ENCODE measurements at regions not wholly inside any gene's neighbourhood (a gene's known extent, or its start where the extent isn't known, plus 50 kb on each side); places are given as distances from the start of the nearest gene placed in this dataset.
A peak's percentile ranks its signal among the peaks of the same experiment; 100 is the strongest.

- H3K18ac ChIP-seq (ENCODE audit: low read depth in 1 of 2, low read length in 2 of 2): no peak overlapping the region
- no peak overlapping the region for H3K4ac ChIP-seq (ENCODE audit: low read depth in 1 of 2, low read length in 2 of 2)
- no peak overlapping the region for H4K91ac ChIP-seq (ENCODE audit: low read length)
- peaks cover 5% of the 10 kb centered on the region for H3K4me1 ChIP-seq (ENCODE audit: control insufficient read depth, insufficient read depth, low read depth, low read length)
- 52% methylated on average over 4 of the region's 4 CpGs for WGBS
- H3K27ac ChIP-seq (ENCODE audit: low read length, poor library complexity, severe bottlenecking): no peak overlapping the region
- no peak overlapping the region for H3K14ac ChIP-seq (ENCODE audit: low read length in 2 of 2)
- no peak overlapping the region for H3K23ac ChIP-seq (ENCODE audit: low read length in 2 of 2)
- H3K36me3 ChIP-seq (ENCODE audit: control insufficient read depth in 1 of 2, insufficient read depth in 2 of 2, low read depth in 1 of 2, low read length in 2 of 2): no peaks in the 10 kb centered on the region
- H2AFZ ChIP-seq (ENCODE audit: low read depth, low read length): no peak overlapping the region
- H2BK12ac ChIP-seq (ENCODE audit: low read length in 2 of 2): no peak overlapping the region
- H3K4me2 ChIP-seq (ENCODE audit: low read length, poor library complexity, severe bottlenecking): no peak overlapping the region
- no peak overlapping the region for H3K9ac ChIP-seq (ENCODE audit: low read length)
- no peaks in the 10 kb centered on the region for H3K79me1 ChIP-seq (replicated peaks; ENCODE audit: low read length, poor library complexity, severe bottlenecking)
- no peak overlapping the region for H2BK120ac ChIP-seq (ENCODE audit: low read depth, low read length)
- no peak overlapping the region for H3K4me3 ChIP-seq (ENCODE audit: insufficient read depth in 1 of 2, low read depth in 1 of 2, low read length in 2 of 2)
- H2BK15ac ChIP-seq (ENCODE audit: low read depth, poor library complexity, severe bottlenecking): no peak overlapping the region
- H3K27me3 ChIP-seq (ENCODE audit: control insufficient read depth in 1 of 2, insufficient read depth in 1 of 2, low read length in 2 of 2): no peaks in the 10 kb centered on the region
- H2BK5ac ChIP-seq (ENCODE audit: low read depth, low read length, poor library complexity, severe bottlenecking): no peak overlapping the region
- H3K9me3 ChIP-seq (ENCODE audit: control insufficient read depth, low read length): no peaks in the 10 kb centered on the region
- H2AK5ac ChIP-seq (ENCODE audit: low read length, severe bottlenecking): no peak overlapping the region
- DNase-seq: no peak
- H4K8ac ChIP-seq (ENCODE audit: low read length): no peak overlapping the region
Observed at GRCh38 chr16:80158766-80159165, 382.0 kb upstream of the DYNLRB2 start.

- Histone ChIP-seq H3K14ac (ENCODE audit: low read length in 2 of 2) (no peak overlapping the region), H3K27ac (ENCODE audit: low read length, poor library complexity, severe bottlenecking) (no peak overlapping the region), H2BK12ac (ENCODE audit: low read length in 2 of 2) (no peak overlapping the region), H3K4ac (ENCODE audit: low read depth in 1 of 2, low read length in 2 of 2) (no peak overlapping the region), H3K36me3 (ENCODE audit: control insufficient read depth in 1 of 2, insufficient read depth in 2 of 2, low read depth in 1 of 2, low read length in 2 of 2) (no peaks in the 10 kb centered on the region), H3K23ac (ENCODE audit: low read length in 2 of 2) (no peak overlapping the region), H2BK15ac (ENCODE audit: low read depth, poor library complexity, severe bottlenecking) (no peak overlapping the region), H3K4me2 (ENCODE audit: low read length, poor library complexity, severe bottlenecking) (no peak overlapping the region), H3K9me3 (ENCODE audit: control insufficient read depth, low read length) (no peaks in the 10 kb centered on the region), H3K4me3 (ENCODE audit: insufficient read depth in 1 of 2, low read depth in 1 of 2, low read length in 2 of 2) (no peak overlapping the region), H3K27me3 (ENCODE audit: control insufficient read depth in 1 of 2, insufficient read depth in 1 of 2, low read length in 2 of 2) (peaks cover 0 to 3% of the 10 kb centered on the region in 2 experiments), H2BK5ac (ENCODE audit: low read depth, low read length, poor library complexity, severe bottlenecking) (no peak overlapping the region), H3K4me1 (ENCODE audit: control insufficient read depth, insufficient read depth, low read depth, low read length) (no peaks in the 10 kb centered on the region), H3K18ac (ENCODE audit: low read depth in 1 of 2, low read length in 2 of 2) (no peak overlapping the region), H3K79me1 (replicated peaks; ENCODE audit: low read length, poor library complexity, severe bottlenecking) (no peaks in the 10 kb centered on the region), H4K91ac (ENCODE audit: low read length) (no peak overlapping the region), H2AK5ac (ENCODE audit: low read length, severe bottlenecking) (no peak overlapping the region), H2AFZ (ENCODE audit: low read depth, low read length) (no peak overlapping the region), H4K8ac (ENCODE audit: low read length) (no peak overlapping the region), H3K9ac (ENCODE audit: low read length) (no peak overlapping the region), H2BK120ac (ENCODE audit: low read depth, low read length) (no peak overlapping the region)
- 29% methylated on average over 1 of the region's 3 CpGs for WGBS
- no peak for DNase-seq
Observed at GRCh38 chr16:80151722-80152111, 389.1 kb upstream of the DYNLRB2 start.

DNA sequence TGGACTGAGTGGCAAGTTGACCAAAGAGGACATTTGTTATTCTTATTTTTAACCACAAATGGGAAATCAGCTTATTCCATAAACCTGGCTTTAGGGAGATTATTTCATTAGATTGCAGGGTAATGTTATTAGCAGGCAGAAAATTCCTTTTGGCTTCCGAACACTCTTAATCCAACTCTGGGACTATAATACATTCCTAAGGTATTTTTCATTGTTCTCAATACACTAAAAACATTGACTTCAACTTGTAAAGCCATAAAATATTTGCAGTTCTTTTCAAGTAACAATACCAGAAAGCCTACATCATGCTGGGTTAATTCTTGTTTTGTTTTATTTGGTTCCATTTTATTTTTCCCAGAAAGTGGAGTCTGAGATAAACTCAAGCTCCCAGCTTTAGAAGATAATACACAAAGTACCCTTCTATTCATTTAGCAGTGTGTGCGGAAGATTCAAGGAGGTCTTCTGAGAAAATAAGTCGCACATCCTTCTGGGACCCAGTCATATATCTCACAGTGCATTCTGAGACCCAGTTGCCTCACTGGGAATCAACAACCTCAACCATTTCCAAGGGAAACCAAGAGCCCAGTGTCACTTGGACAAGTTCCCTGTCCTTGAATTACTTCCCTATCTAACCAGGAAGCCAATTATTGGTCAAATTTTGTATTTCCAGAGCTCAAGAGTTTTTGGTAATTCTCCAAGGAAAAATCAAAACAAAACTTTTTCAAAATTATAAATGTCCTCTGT, 389.6 kb upstream of the DYNLRB2 start:
- Histone ChIP-seq H3K36me3 (ENCODE audit: control insufficient read depth in 1 of 2, insufficient read depth in 2 of 2, low read depth in 1 of 2, low read length in 2 of 2) (no peaks in the 10 kb centered on the region), H3K27me3 (ENCODE audit: control insufficient read depth in 1 of 2, insufficient read depth in 1 of 2, low read length in 2 of 2) (peaks cover 0 to 3% of the 10 kb centered on the region in 2 experiments), H2AFZ (ENCODE audit: low read depth, low read length) (no peak overlapping the region), H3K79me1 (replicated peaks; ENCODE audit: low read length, poor library complexity, severe bottlenecking) (no peaks in the 10 kb centered on the region), H4K91ac (ENCODE audit: low read length) (no peak overlapping the region), H2BK120ac (ENCODE audit: low read depth, low read length) (no peak overlapping the region), H2BK12ac (ENCODE audit: low read length in 2 of 2) (no peak overlapping the region), H3K4me2 (ENCODE audit: low read length, poor library complexity, severe bottlenecking) (no peak overlapping the region), H3K9me3 (ENCODE audit: control insufficient read depth, low read length) (no peaks in the 10 kb centered on the region), H4K8ac (ENCODE audit: low read length) (no peak overlapping the region), H3K27ac (ENCODE audit: low read length, poor library complexity, severe bottlenecking) (peak overlapping the region; percentile 17), H2BK5ac (ENCODE audit: low read depth, low read length, poor library complexity, severe bottlenecking) (no peak overlapping the region), H3K4ac (ENCODE audit: low read depth in 1 of 2, low read length in 2 of 2) (no peak overlapping the region), H2BK15ac (ENCODE audit: low read depth, poor library complexity, severe bottlenecking) (no peak overlapping the region), H3K4me3 (ENCODE audit: insufficient read depth in 1 of 2, low read depth in 1 of 2, low read length in 2 of 2) (peak overlapping the region in 1 of 2 experiments; percentile 25), H3K18ac (ENCODE audit: low read depth in 1 of 2, low read length in 2 of 2) (no peak overlapping the region), H3K14ac (ENCODE audit: low read length in 2 of 2) (no peak overlapping the region), H3K23ac (ENCODE audit: low read length in 2 of 2) (no peak overlapping the region), H3K9ac (ENCODE audit: low read length) (peak overlapping the region; percentile 30), H2AK5ac (ENCODE audit: low read length, severe bottlenecking) (no peak overlapping the region), H3K4me1 (ENCODE audit: control insufficient read depth, insufficient read depth, low read depth, low read length) (no peaks in the 10 kb centered on the region)
- DNase-seq: no peak
- 92% methylated on average over 3 of the region's 3 CpGs for WGBS

GRCh38 chr16:80148826-80149225, 392.0 kb upstream of the DYNLRB2 start:
- no peak overlapping the region for H3K23ac ChIP-seq (ENCODE audit: low read length in 2 of 2)
- H3K9ac ChIP-seq (ENCODE audit: low read length): no peak overlapping the region
- H3K79me1 ChIP-seq (replicated peaks; ENCODE audit: low read length, poor library complexity, severe bottlenecking): no peaks in the 10 kb centered on the region
- no peak overlapping the region for H3K14ac ChIP-seq (ENCODE audit: low read length in 2 of 2)
- no peaks in the 10 kb centered on the region for H3K4me1 ChIP-seq (ENCODE audit: control insufficient read depth, insufficient read depth, low read depth, low read length)
- no peak overlapping the region for H2BK12ac ChIP-seq (ENCODE audit: low read length in 2 of 2)
- H4K8ac ChIP-seq (ENCODE audit: low read length): no peak overlapping the region
- no peak overlapping the region for H2BK120ac ChIP-seq (ENCODE audit: low read depth, low read length)
- no peak overlapping the region for H3K18ac ChIP-seq (ENCODE audit: low read depth in 1 of 2, low read length in 2 of 2)
- H3K4me2 ChIP-seq (ENCODE audit: low read length, poor library complexity, severe bottlenecking): no peak overlapping the region
- 100% methylated on average over 2 of the region's 3 CpGs for WGBS
- H3K27ac ChIP-seq (ENCODE audit: low read length, poor library complexity, severe bottlenecking): no peak overlapping the region
- H3K27me3 ChIP-seq (ENCODE audit: control insufficient read depth in 1 of 2, insufficient read depth in 1 of 2, low read length in 2 of 2): peaks cover 0 to 3% of the 10 kb centered on the region in 2 experiments
- H3K4me3 ChIP-seq (ENCODE audit: insufficient read depth in 1 of 2, low read depth in 1 of 2, low read length in 2 of 2): no peak overlapping the region
- no peak for DNase-seq
- H3K4ac ChIP-seq (ENCODE audit: low read depth in 1 of 2, low read length in 2 of 2): no peak overlapping the region
- H3K9me3 ChIP-seq (ENCODE audit: control insufficient read depth, low read length): no peaks in the 10 kb centered on the region
- H3K36me3 ChIP-seq (ENCODE audit: control insufficient read depth in 1 of 2, insufficient read depth in 2 of 2, low read depth in 1 of 2, low read length in 2 of 2): no peaks in the 10 kb centered on the region
- no peak overlapping the region for H4K91ac ChIP-seq (ENCODE audit: low read length)
- H2BK15ac ChIP-seq (ENCODE audit: low read depth, poor library complexity, severe bottlenecking): no peak overlapping the region
- no peak overlapping the region for H2AK5ac ChIP-seq (ENCODE audit: low read length, severe bottlenecking)
- no peak overlapping the region for H2AFZ ChIP-seq (ENCODE audit: low read depth, low read length)
- no peak overlapping the region for H2BK5ac ChIP-seq (ENCODE audit: low read depth, low read length, poor library complexity, severe bottlenecking)
